A549 (cell line): ENCODE measurements at regions not wholly inside any gene's neighbourhood (a gene's known extent, or its start where the extent isn't known, plus 50 kb on each side); places are given as distances from the start of the nearest gene placed in this dataset.

Experiments
- BCL3 ChIP-seq: fragments of >200 bp; sonication (Bioruptor Twin); formaldehyde crosslinking; IDR thresholded peaks from 3 replicates; pipeline ENCODE4 v1.6.1; 2016
- TF ChIP-seq, protein P1 (sequence below): fragments of 450-650 bp; IDR thresholded peaks from 2 replicates; pipeline ENCODE4 v1.6.1; 2014; ENCODE audit warnings: antibody characterized with exemption
- TF ChIP-seq, protein P2 (sequence below): fragments of >200 bp; sonication (Bioruptor Twin); formaldehyde crosslinking; IDR thresholded peaks from 3 replicates; pipeline ENCODE4 v1.5.1; 2016
- TF ChIP-seq, protein P3 (sequence below): fragments of 250-450 bp; sonication (Bioruptor Pico); IDR thresholded peaks from 2 replicates; pipeline ENCODE4 v1.5.0; 2021; ENCODE audit warnings: mild to moderate bottlenecking, moderate library complexity, borderline replicate concordance

DNA sequence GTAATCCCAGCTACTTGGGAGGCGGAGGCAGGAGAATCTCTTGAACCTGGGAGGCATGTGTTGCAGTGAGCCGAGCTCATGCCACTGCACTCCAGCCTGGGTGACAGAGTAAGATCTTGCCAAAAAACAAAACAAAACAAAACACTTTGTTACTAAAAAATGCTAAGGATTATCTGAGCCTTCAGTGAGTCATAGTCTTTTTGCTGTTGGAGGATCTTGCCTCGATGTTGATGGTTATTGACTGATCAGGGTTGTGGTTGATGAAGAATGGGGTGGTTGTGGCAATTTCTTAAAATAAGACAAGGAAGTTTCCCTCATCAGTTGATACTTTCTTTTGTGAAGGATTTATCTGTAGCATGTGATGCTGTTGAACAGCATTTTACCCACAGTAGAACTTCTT lies 196.8 kb upstream of the HDDC2 start:
- TF ChIP-seq, protein P1, sequence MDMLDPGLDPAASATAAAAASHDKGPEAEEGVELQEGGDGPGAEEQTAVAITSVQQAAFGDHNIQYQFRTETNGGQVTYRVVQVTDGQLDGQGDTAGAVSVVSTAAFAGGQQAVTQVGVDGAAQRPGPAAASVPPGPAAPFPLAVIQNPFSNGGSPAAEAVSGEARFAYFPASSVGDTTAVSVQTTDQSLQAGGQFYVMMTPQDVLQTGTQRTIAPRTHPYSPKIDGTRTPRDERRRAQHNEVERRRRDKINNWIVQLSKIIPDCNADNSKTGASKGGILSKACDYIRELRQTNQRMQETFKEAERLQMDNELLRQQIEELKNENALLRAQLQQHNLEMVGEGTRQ = no peak
- TF ChIP-seq BCL3 = no peak
- TF ChIP-seq, protein P2, sequence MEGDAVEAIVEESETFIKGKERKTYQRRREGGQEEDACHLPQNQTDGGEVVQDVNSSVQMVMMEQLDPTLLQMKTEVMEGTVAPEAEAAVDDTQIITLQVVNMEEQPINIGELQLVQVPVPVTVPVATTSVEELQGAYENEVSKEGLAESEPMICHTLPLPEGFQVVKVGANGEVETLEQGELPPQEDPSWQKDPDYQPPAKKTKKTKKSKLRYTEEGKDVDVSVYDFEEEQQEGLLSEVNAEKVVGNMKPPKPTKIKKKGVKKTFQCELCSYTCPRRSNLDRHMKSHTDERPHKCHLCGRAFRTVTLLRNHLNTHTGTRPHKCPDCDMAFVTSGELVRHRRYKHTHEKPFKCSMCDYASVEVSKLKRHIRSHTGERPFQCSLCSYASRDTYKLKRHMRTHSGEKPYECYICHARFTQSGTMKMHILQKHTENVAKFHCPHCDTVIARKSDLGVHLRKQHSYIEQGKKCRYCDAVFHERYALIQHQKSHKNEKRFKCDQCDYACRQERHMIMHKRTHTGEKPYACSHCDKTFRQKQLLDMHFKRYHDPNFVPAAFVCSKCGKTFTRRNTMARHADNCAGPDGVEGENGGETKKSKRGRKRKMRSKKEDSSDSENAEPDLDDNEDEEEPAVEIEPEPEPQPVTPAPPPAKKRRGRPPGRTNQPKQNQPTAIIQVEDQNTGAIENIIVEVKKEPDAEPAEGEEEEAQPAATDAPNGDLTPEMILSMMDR = no peak
- TF ChIP-seq, protein P3, sequence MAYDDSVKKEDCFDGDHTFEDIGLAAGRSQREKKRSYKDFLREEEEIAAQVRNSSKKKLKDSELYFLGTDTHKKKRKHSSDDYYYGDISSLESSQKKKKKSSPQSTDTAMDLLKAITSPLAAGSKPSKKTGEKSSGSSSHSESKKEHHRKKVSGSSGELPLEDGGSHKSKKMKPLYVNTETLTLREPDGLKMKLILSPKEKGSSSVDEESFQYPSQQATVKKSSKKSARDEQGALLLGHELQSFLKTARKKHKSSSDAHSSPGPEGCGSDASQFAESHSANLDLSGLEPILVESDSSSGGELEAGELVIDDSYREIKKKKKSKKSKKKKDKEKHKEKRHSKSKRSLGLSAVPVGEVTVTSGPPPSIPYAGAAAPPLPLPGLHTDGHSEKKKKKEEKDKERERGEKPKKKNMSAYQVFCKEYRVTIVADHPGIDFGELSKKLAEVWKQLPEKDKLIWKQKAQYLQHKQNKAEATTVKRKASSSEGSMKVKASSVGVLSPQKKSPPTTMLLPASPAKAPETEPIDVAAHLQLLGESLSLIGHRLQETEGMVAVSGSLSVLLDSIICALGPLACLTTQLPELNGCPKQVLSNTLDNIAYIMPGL = no peak
